MCF 10A (cell line): ENCODE measurements at regions not wholly inside any gene's neighbourhood (a gene's known extent, or its start where the extent isn't known, plus 50 kb on each side); places are given as distances from the start of the nearest gene placed in this dataset.

Experiments used
- BruUV-seq: library from RNA; stranded (reverse); fragments of 400-500 nt; replicated peaks from 2 replicates; lab custom pipeline; 2021; lab: Mats Ljungman, UMichigan
- CTCF ChIA-PET: fragments of 300-600 bp; sonication (Branson Sonifier 250); formaldehyde crosslinking; extraction: SDS; loops from one replicate; lab custom pipeline; 2021; ENCODE audit warnings: antibody characterized with exemption, inconsistent platforms; lab: Yijun Ruan, JAX
- POLR2A ChIA-PET: fragments of 300-600, 350-650 bp; sonication (Branson Sonifier 250); formaldehyde crosslinking; extraction: SDS; loops from one replicate; lab custom pipeline; 2020; ENCODE audit warnings: antibody characterized with exemption, inconsistent platforms; lab: Yijun Ruan, JAX
- DNase-seq: peaks from one replicate; pipeline ENCODE4 v3.0.0-alpha.2; 2018; ENCODE audit not compliant: unreplicated experiment
- H3K27ac Mint-ChIP-seq: one replicate; pipeline ENCODE4 v1.8.0; 2022; ENCODE audit warnings: mild to moderate bottlenecking, low read depth, mixed read lengths; ENCODE audit not compliant: unreplicated experiment
- H3K27me3 Mint-ChIP-seq: one replicate; pipeline ENCODE4 v1.8.0; 2022; ENCODE audit warnings: mixed read lengths; ENCODE audit not compliant: insufficient read depth, unreplicated experiment
- H3K36me3 Mint-ChIP-seq: one replicate; pipeline ENCODE4 v1.8.0; 2022; ENCODE audit warnings: mild to moderate bottlenecking, moderate library complexity, mixed read lengths; ENCODE audit not compliant: insufficient read depth, unreplicated experiment
- H3K4me1 Mint-ChIP-seq: one replicate; pipeline ENCODE4 v1.8.0; 2022; ENCODE audit warnings: mixed read lengths; ENCODE audit not compliant: insufficient read depth, unreplicated experiment
- H3K4me3 Mint-ChIP-seq: one replicate; pipeline ENCODE4 v1.8.0; 2022; ENCODE audit warnings: mild to moderate bottlenecking, moderate library complexity, mixed read lengths; ENCODE audit not compliant: unreplicated experiment
- H3K9me3 Mint-ChIP-seq: one replicate; pipeline ENCODE4 v1.8.0; 2022; ENCODE audit warnings: mixed read lengths; ENCODE audit not compliant: unreplicated experiment
- intact Hi-C: fragments of 100-400 bp; cut with micrococcal nuclease; formaldehyde crosslinking; loops from 2 replicates; pipeline ENCODE4 v1.14.1; 2022
- TF ChIP-seq, protein P1 (sequence below): fragments of 200-600 bp; IDR thresholded peaks from one replicate; pipeline ENCODE4 v1.8.0; 2022; ENCODE audit warnings: antibody characterized with exemption, mild to moderate bottlenecking; ENCODE audit not compliant: unreplicated experiment

DNA sequence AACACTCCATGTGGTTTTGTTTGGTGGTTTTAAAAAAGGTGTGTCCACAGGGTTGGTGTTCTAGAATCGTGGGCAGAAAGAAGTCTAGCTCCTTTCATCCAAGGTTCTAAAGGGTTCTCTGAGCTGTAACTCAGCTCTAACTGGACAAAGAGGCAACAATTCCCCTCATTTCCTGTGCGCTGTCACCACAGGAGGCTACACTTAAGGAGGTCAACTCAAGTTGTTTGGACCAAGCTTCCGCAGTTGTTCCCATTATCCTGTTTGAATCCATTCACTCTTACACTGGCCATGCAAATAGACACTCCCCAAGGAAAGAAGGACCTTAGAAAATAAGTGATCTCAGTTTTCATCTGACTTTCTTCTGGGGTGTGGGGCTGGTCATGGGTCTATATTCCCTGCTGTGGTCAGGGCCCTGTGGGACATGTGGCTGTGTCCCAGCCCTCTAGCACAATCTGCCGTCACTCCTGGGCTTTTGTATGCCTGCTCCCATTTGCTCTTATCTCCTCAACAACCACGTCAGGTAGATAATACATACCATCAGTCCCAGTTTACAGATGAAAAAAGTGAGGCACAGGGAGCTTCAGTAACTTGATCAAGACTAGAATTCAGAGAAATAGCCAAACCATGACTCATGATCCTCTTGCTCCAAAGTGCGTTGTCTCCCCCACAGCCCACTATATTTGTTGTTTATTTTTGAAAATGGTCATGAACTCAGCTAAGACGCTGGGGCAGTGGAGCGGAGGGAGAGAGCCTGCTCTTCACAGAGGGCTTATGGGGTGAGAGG is 103.6 kb downstream of the RHOU start:
- no peaks in the 10 kb centered on the region for H3K9me3 Mint-ChIP-seq
- peak overlapping the region; percentile 78 for H3K27ac Mint-ChIP-seq
- peaks cover 52% of the 10 kb centered on the region for H3K4me1 Mint-ChIP-seq
- DNase-seq, result peak; percentile 26
- peaks cover 34% of the 10 kb centered on the region for H3K27me3 Mint-ChIP-seq
- H3K4me3 Mint-ChIP-seq, result peak overlapping the region; percentile 4
- H3K36me3 Mint-ChIP-seq, result no peaks in the 10 kb centered on the region
- TF ChIP-seq, protein P1, sequence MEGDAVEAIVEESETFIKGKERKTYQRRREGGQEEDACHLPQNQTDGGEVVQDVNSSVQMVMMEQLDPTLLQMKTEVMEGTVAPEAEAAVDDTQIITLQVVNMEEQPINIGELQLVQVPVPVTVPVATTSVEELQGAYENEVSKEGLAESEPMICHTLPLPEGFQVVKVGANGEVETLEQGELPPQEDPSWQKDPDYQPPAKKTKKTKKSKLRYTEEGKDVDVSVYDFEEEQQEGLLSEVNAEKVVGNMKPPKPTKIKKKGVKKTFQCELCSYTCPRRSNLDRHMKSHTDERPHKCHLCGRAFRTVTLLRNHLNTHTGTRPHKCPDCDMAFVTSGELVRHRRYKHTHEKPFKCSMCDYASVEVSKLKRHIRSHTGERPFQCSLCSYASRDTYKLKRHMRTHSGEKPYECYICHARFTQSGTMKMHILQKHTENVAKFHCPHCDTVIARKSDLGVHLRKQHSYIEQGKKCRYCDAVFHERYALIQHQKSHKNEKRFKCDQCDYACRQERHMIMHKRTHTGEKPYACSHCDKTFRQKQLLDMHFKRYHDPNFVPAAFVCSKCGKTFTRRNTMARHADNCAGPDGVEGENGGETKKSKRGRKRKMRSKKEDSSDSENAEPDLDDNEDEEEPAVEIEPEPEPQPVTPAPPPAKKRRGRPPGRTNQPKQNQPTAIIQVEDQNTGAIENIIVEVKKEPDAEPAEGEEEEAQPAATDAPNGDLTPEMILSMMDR, result no peak
- intact Hi-C loops, result loop anchor here (10.0 kb wide), 1 partner anchor 386 kb away; no protein-coding TSS in a partner anchor
- CTCF ChIA-PET, result interaction anchor here (0.6 to 2.2 kb wide), 13 partner anchors 18 to 393 kb away, joined by 3 to 10 read pairs (median 4); partner anchors contain the start of gene RHOU
- BruUV-seq, result no TSS peak
- POLR2A ChIA-PET, result interaction anchor here (0.6 to 2.9 kb wide), 42 partner anchors 10 to 679 kb away, joined by 3 to 38 read pairs (median 4); partner anchors contain the start of gene NUP133

DNA sequence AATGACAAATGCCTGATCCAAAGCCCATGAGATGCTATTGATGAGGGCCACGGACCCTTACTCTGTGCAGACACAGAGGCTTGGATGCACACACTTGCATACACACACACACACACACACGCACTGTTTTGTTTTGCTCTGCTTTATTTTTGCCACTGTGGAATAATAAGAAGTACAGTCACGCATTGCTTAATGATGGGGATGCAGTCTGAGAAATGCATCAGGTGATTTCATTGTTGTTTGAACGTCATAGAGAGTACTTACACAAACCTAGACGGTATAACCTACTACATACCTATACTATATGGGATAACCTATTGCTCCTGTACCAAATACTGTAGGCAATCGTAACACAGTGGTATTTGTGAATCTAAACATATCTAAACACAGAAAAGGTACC is 104.4 kb downstream of the RHOU start:
- Mint-ChIP-seq H3K4me3 (no peak overlapping the region), H3K27ac (peak overlapping the region; percentile 78), H3K9me3 (no peaks in the 10 kb centered on the region), H3K36me3 (no peaks in the 10 kb centered on the region), H3K4me1 (peaks cover 52% of the 10 kb centered on the region), H3K27me3 (peaks cover 26% of the 10 kb centered on the region)
- no peak for DNase-seq
- BruUV-seq, result no TSS peak
- TF ChIP-seq, protein P1, result no peak
- CTCF ChIA-PET, result interaction anchor here (0.6 to 2.1 kb wide), 5 partner anchors 21 to 389 kb away, joined by 3 to 7 read pairs (median 3); partner anchors contain the start of gene RHOU
- POLR2A ChIA-PET, result interaction anchor here (0.7 to 2.9 kb wide), 13 partner anchors 9 to 399 kb away, joined by 3 to 38 read pairs (median 17); no protein-coding TSS in a partner anchor
- intact Hi-C loops, result loop anchor here (5.0 to 10.0 kb wide), 2 partner anchors 63 to 385 kb away; no protein-coding TSS in a partner anchor

DNA sequence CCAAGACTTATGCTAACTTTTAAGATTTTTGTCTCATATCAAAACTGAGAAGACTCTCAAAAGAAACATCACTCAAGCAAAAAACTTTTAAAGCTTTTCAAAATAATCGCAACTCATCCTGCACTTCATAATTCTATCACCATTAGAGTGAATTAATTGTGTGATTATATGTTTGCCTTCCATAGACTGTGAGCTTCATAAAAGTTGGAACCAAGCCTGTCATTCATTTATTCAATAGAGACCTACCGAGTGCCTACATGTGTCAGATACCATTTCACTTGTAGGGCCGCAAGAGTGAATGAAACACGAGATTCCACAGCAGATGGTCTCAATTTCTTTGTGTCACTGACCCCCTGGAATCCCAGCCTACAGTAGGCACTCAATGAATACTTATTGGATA is 106.4 kb downstream of the RHOU start:
- ChIA-PET POLR2A (interaction anchor here (0.6 to 2.9 kb wide), 19 partner anchors 9 to 667 kb away, joined by 3 to 18 read pairs (median 3); no protein-coding TSS in a partner anchor), CTCF (interaction anchor here (0.6 to 2.0 kb wide), 13 partner anchors 12 to 654 kb away, joined by 3 to 10 read pairs (median 3); no protein-coding TSS in a partner anchor)
- BruUV-seq, result no TSS peak
- Mint-ChIP-seq H3K27me3 (peaks cover 9% of the 10 kb centered on the region), H3K9me3 (no peaks in the 10 kb centered on the region), H3K36me3 (no peaks in the 10 kb centered on the region), H3K27ac (peak overlapping the region; percentile 60), H3K4me1 (peaks cover 48% of the 10 kb centered on the region), H3K4me3 (no peak overlapping the region)
- intact Hi-C loops, result loop anchor here (5.0 kb wide), 1 partner anchor 61 kb away; no protein-coding TSS in a partner anchor
- TF ChIP-seq, protein P1, result no peak
- DNase-seq, result no peak
